DMS153 (cell line): ENCODE measurements at regions not wholly inside any gene's neighbourhood (a gene's known extent, or its start where the extent isn't known, plus 50 kb on each side); places are given as distances from the start of the nearest gene placed in this dataset.
A peak's percentile ranks its signal among the peaks of the same experiment; 100 is the strongest.

Experiments used
- DNase-seq: peaks from one replicate; lab custom pipeline; 2025; lab: John Stamatoyannopoulos, UW

- DNase-seq = no peak
Observed at GRCh38 chr10:89153971-89154370, 53.1 kb downstream of the CH25H start.

GRCh38 chr10:89153116-89153515 is 54.0 kb downstream of the CH25H start:
- DNase-seq = no peak

GRCh38 chr10:89151857-89152256 is 55.3 kb downstream of the CH25H start:
- no peak for DNase-seq

GRCh38 chr10:89148061-89148460 is 59.1 kb downstream of the CH25H start:
- no peak for DNase-seq

GRCh38 chr10:89147256-89147655 is 59.9 kb downstream of the CH25H start:
- no peak for DNase-seq

- DNase-seq = no peak
Observed at GRCh38 chr10:89144836-89145235, 62.3 kb downstream of the CH25H start.

- DNase-seq = no peak
Observed at GRCh38 chr10:89142590-89142989, 64.5 kb downstream of the CH25H start.

GRCh38 chr10:89138755-89139490 is 68.2 kb downstream of the CH25H start:
- DNase-seq = no peak

- DNase-seq = no peak
Observed at GRCh38 chr10:89134963-89135362, 72.2 kb downstream of the CH25H start.

GRCh38 chr10:89129911-89130310 is 77.2 kb downstream of the CH25H start:
- no peak for DNase-seq

GRCh38 chr10:89122433-89123051 is 84.6 kb downstream of the CH25H start:
- no peak for DNase-seq

- no peak for DNase-seq
Observed at GRCh38 chr10:89121764-89122020, 85.4 kb downstream of the CH25H start.

- DNase-seq = no peak
Observed at GRCh38 chr10:89120931-89121763, 86.0 kb downstream of the CH25H start.

- peak; percentile 56 for DNase-seq
Observed at GRCh38 chr10:89119651-89120050, 87.5 kb downstream of the CH25H start.

- peak; percentile 64 for DNase-seq
Observed at GRCh38 chr10:89118091-89118490, 89.0 kb downstream of the CH25H start.

GRCh38 chr10:89115876-89116627 is 91.1 kb downstream of the CH25H start:
- DNase-seq = no peak

- no peak for DNase-seq
Observed at GRCh38 chr10:89114846-89115625, 92.1 kb downstream of the CH25H start.

- DNase-seq = no peak
Observed at GRCh38 chr10:89102735-89103134, 104.4 kb downstream of the CH25H start.

- DNase-seq = no peak
Observed at GRCh38 chr10:89101943-89102342, 105.2 kb downstream of the CH25H start.

- DNase-seq = no peak
Observed at GRCh38 chr10:89100680-89101079, 106.4 kb downstream of the CH25H start.

- DNase-seq = no peak
Observed at GRCh38 chr10:89097226-89097625, 106.6 kb downstream of the FAS start.
